Activated B cell treated with CpG ODN at 0.5 μM for 24 hours (primary cell): ENCODE measurements at regions not wholly inside any gene's neighbourhood (a gene's known extent, or its start where the extent isn't known, plus 50 kb on each side); places are given as distances from the start of the nearest gene placed in this dataset.

ENCODE experiments used
- ATAC-seq: fragments of 200-7000 bp; cut with Tn5 transposase; one replicate; pipeline ENCODE4 v1.10.0; 2021; ENCODE audit warnings: low read depth, mild to moderate bottlenecking, moderate library complexity
- CTCF ChIA-PET: fragments of 350-600 bp; sonication (Branson Sonifier 250); formaldehyde crosslinking; loops from one replicate; lab custom pipeline; 2021; ENCODE audit warnings: antibody characterized with exemption; lab: Charles Lee
- POLR2A ChIA-PET: fragments of 350-600 bp; sonication (Branson Sonifier 250); formaldehyde crosslinking; loops from one replicate; lab custom pipeline; 2021; ENCODE audit warnings: antibody characterized with exemption; lab: Charles Lee
- DNase-seq: peaks from one replicate; pipeline ENCODE4 v3.0.0; 2022
- H3K27ac Mint-ChIP-seq: one replicate; pipeline ENCODE4 v1.8.0; 2020; ENCODE audit warnings: mixed read lengths
- H3K27me3 Mint-ChIP-seq: one replicate; pipeline ENCODE4 v1.8.0; 2021; ENCODE audit warnings: mixed read lengths
- H3K36me3 Mint-ChIP-seq: one replicate; pipeline ENCODE4 v1.8.0; 2021; ENCODE audit warnings: low read depth, mixed read lengths
- H3K4me1 Mint-ChIP-seq: one replicate; pipeline ENCODE4 v1.8.0; 2021; ENCODE audit warnings: mixed read lengths
- H3K4me3 Mint-ChIP-seq: one replicate; pipeline ENCODE4 v1.8.0; 2020; ENCODE audit warnings: mild to moderate bottlenecking, mixed read lengths
- H3K9me3 Mint-ChIP-seq: one replicate; pipeline ENCODE4 v1.8.0; 2020; ENCODE audit warnings: mixed read lengths
- intact Hi-C: fragments of 100-400 bp; cut with micrococcal nuclease; formaldehyde crosslinking; loops from one replicate; pipeline ENCODE4 v1.15.1; 2024
- TF ChIP-seq, protein P1 (sequence below): fragments of 200-600 bp; IDR thresholded peaks from one replicate; pipeline ENCODE4 v1.8.0; 2022; ENCODE audit warnings: antibody characterized with exemption, mild to moderate bottlenecking

DNA sequence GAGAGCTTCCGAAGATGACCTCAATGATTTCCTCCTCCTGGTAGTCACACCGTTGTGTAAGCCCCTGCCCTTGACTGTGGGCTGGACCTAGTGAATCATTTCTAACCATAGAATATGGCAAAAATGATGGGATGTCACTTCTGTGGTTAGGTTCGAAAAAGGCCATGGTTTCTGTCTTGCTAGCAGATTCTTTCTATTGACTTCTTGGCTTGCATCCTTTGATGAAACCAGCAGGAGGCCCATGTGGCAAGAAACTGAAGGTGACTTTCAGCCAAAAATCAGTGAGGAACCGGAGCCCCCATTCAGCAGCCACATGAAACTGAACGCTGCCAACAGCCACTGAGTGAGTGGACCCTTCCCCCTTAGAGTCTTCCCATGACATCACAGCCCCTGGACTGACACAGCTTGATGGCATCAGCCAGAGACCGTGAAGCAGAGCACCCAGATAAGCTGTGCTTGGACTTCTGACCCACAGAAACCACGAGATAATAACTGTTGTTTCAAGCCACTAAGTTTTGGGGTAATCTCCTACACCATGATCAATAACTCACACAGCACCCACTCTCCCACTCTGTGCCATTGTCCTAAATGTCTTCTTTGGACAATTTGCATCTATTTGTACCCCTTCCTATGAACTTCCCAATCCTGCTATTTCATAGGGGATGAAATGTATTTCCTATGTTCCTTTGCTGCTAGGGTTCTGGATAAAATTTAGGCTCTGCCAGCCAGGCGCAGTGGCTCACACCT lies 148.0 kb upstream of the STX18 start:
- intact Hi-C loops, result no loop called here
- Mint-ChIP-seq H3K36me3 (peaks cover 10% of the 10 kb centered on the region), H3K4me1 (no peaks in the 10 kb centered on the region), H3K27me3 (no peaks in the 10 kb centered on the region), H3K9me3 (peaks cover 4% of the 10 kb centered on the region), H3K4me3 (no peak overlapping the region), H3K27ac (no peak overlapping the region)
- no peak for ATAC-seq
- POLR2A ChIA-PET, result no interaction called here
- no peak for DNase-seq
- CTCF ChIA-PET, result no interaction called here
- TF ChIP-seq, protein P1, sequence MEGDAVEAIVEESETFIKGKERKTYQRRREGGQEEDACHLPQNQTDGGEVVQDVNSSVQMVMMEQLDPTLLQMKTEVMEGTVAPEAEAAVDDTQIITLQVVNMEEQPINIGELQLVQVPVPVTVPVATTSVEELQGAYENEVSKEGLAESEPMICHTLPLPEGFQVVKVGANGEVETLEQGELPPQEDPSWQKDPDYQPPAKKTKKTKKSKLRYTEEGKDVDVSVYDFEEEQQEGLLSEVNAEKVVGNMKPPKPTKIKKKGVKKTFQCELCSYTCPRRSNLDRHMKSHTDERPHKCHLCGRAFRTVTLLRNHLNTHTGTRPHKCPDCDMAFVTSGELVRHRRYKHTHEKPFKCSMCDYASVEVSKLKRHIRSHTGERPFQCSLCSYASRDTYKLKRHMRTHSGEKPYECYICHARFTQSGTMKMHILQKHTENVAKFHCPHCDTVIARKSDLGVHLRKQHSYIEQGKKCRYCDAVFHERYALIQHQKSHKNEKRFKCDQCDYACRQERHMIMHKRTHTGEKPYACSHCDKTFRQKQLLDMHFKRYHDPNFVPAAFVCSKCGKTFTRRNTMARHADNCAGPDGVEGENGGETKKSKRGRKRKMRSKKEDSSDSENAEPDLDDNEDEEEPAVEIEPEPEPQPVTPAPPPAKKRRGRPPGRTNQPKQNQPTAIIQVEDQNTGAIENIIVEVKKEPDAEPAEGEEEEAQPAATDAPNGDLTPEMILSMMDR, result no peak

DNA sequence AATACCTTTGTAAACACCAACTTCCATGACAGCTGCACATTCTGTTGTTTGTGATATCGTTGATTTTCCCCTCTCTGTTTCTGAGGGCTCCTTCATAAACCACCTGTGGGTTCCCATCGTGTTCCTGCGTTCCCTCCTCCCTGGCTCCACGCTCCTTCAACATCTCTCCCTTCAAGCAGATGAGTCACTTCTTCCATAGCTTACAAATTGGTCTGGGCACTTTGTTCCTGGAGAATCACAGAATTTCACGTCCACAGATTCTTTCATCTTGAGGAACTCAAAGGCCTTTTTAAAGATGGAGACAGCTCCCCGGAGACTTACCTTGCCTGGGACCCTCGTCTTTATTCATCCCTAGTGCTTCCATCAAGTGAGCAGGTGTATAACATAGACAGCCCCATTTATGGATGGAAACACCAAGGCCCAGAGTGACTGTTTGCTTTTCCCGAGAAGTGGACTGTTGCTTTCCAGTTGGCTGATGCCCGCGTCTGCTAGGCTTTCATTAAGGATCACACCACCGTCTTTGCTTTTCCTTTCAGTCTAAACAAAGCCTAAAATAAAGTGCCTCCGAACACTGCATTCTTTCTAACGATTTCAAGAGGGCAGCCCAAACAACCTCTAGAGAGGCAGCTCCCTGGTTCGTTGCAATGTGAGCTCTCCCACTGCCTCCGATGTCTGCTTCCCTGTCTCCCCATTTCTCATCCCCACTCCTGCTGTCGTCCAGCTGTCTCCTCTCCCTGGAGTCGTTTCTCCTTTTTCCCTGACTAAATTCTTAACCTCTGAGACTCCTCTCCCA lies 146.3 kb upstream of the STX18 start:
- no peaks in the 10 kb centered on the region for H3K27me3 Mint-ChIP-seq
- no peaks in the 10 kb centered on the region for H3K4me1 Mint-ChIP-seq
- POLR2A ChIA-PET, result no interaction called here
- intact Hi-C loops, result no loop called here
- no peak overlapping the region for H3K27ac Mint-ChIP-seq
- peaks cover 10% of the 10 kb centered on the region for H3K36me3 Mint-ChIP-seq
- no peak overlapping the region for H3K4me3 Mint-ChIP-seq
- CTCF ChIA-PET, result no interaction called here
- no peak for ATAC-seq
- DNase-seq, result no peak
- H3K9me3 Mint-ChIP-seq, result peaks cover 4% of the 10 kb centered on the region
- TF ChIP-seq, protein P1, result no peak

DNA sequence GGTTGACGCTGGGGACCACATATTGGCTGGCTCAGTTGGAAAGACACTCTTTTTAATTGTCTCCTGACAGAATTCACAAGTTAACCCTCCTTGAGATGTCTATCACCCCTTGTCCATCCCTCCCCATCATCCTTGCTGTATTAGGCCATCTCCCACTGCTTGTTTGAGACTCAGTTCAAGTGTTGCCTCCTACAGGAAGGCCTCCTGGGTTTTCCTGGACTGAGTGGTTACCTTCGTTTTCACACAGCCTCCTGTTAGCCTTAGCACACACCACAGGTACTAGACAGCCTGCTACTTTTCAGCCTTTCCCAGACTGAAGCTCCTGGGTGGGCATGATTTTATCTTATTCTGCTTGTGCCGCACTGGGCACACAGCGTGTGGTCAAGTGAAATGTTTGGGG lies 145.3 kb upstream of the STX18 start:
- no peak overlapping the region for H3K4me3 Mint-ChIP-seq
- H3K4me1 Mint-ChIP-seq, result no peaks in the 10 kb centered on the region
- ATAC-seq (no peak), DNase-seq (no peak)
- CTCF ChIA-PET, result no interaction called here
- H3K36me3 Mint-ChIP-seq, result peaks cover 10% of the 10 kb centered on the region
- intact Hi-C loops, result no loop called here
- no peak overlapping the region for H3K27ac Mint-ChIP-seq
- H3K27me3 Mint-ChIP-seq, result no peaks in the 10 kb centered on the region
- TF ChIP-seq, protein P1, result no peak
- H3K9me3 Mint-ChIP-seq, result peaks cover 4% of the 10 kb centered on the region
- POLR2A ChIA-PET, result no interaction called here

DNA sequence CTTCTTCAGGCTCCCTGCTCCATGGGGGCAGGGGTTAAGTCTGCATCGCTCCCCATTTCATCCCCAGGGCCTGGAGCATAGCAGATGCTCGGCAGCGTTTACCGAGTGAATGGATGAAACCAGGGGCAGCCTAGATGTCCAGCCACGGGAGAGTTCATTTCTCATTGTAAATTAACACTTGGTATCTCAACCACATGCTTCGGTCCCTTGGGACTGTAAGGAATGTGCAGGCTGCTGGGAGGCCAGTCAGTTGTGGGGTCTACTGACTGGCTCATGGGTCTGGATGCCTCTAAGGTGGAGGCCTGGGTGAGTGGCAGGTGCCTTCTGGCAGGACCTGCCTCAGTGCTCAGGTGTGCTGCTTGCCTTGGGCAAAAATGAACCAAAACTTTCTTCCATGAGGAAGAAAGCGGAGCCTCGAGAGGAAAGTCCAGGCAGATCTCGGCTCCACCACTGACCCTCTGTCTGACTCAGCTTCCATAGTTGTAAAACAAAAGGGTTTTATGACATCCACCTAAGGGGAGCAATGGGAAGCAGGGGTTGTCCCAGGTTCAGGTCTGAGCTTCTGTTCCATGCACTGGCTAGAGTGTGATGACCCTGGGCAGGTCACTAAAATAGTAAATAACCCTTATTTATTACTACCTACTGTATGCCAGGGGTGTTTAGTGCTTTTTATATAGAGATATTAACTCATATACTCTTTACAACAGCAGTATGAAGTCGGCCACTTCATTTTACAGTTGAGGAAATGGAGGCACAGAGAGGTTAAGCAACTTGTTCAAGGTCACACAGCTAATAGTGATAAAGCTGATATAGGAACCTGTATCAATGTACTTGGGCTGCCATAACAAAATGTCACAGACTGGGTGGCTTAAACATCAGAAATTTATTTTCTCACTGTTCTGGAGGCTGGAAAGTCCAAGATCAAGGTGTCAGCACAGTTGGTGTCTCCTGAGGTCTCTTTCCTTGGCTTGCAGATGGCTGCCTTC lies 144.3 kb upstream of the STX18 start:
- TF ChIP-seq, protein P1, result no peak
- no peaks in the 10 kb centered on the region for H3K27me3 Mint-ChIP-seq
- H3K4me1 Mint-ChIP-seq, result no peaks in the 10 kb centered on the region
- DNase-seq (no peak), ATAC-seq (no peak)
- peaks cover 10% of the 10 kb centered on the region for H3K36me3 Mint-ChIP-seq
- ChIA-PET CTCF (no interaction called here), POLR2A (no interaction called here)
- intact Hi-C loops, result no loop called here
- peaks cover 4% of the 10 kb centered on the region for H3K9me3 Mint-ChIP-seq
- H3K27ac Mint-ChIP-seq, result no peak overlapping the region
- H3K4me3 Mint-ChIP-seq, result no peak overlapping the region
